ENCODE measurements at regions not wholly inside any gene's neighbourhood (a gene's known extent, or its start where the extent isn't known, plus 50 kb on each side); places are given as distances from the start of the nearest gene placed in this dataset.
"Not testable (repeated sequence)": the region's sequence is repeated elsewhere in the genome, so short reads cannot be mapped to it uniquely, and the experiment has no call there.

DNA sequence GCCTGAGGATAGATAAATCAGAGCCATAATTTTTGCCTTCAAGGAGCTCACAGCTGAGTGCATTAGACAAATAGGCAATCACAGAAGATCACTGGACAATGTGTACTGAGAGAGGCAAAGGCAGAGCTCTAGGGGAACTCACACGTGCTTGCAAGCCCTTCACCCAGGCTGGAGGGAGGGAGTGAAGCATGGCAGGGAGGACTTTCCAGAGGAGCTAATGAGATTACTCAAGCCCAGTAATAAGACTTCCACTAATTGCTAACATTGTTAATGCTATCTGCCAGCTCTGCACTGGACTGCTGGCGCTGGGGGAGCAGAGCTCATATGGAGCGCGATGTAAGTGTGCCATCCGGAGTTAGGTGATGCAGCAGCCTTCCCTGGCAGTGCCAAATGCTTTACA, 408.4 kb downstream of the NTRK2 start:
- no peaks in the 10 kb centered on the region for H3K4me1 ChIP-seq (ENCODE audit: control insufficient read depth, insufficient read depth, low read length)
- ChIA-PET CTCF (interaction anchor here (0.8 kb wide), 1 partner anchor 534 kb away, joined by 3 read pairs; no protein-coding TSS in a partner anchor), POLR2A (no interaction called here)
- no peak for TF ChIP-seq ZNF324 (tag by site-specific recombination; IDR thresholded peaks at IDR 0.05)
- no peak for TF ChIP-seq RBAK (tag by site-specific recombination; IDR thresholded peaks at IDR 0.05)
- TF ChIP-seq, protein P1, sequence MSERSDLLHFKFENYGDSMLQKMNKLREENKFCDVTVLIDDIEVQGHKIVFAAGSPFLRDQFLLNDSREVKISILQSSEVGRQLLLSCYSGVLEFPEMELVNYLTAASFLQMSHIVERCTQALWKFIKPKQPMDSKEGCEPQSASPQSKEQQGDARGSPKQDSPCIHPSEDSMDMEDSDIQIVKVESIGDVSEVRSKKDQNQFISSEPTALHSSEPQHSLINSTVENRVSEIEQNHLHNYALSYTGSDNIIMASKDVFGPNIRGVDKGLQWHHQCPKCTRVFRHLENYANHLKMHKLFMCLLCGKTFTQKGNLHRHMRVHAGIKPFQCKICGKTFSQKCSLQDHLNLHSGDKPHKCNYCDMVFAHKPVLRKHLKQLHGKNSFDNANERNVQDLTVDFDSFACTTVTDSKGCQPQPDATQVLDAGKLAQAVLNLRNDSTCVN (tag by site-specific recombination; optimal IDR thresholded peaks at IDR 0.05) = no peak
- TF ChIP-seq REPIN1 (tag by site-specific recombination; IDR thresholded peaks at IDR 0.05; ENCODE audit: low read depth) = no peak
- no peak for TF ChIP-seq ZNF239 (tag by site-specific recombination; IDR thresholded peaks at IDR 0.05)
- no peak for TF ChIP-seq KLF7 (tag by site-specific recombination; IDR thresholded peaks at IDR 0.05; ENCODE audit: borderline replicate concordance)
- TF ChIP-seq, protein P2, sequence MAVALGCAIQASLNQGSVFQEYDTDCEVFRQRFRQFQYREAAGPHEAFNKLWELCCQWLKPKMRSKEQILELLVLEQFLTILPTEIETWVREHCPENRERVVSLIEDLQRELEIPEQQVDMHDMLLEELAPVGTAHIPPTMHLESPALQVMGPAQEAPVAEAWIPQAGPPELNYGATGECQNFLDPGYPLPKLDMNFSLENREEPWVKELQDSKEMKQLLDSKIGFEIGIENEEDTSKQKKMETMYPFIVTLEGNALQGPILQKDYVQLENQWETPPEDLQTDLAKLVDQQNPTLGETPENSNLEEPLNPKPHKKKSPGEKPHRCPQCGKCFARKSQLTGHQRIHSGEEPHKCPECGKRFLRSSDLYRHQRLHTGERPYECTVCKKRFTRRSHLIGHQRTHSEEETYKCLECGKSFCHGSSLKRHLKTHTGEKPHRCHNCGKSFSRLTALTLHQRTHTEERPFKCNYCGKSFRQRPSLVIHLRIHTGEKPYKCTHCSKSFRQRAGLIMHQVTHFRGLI (tag by site-specific recombination; IDR thresholded peaks at IDR 0.05) = no peak
- TF ChIP-seq ZNF10 (tag by site-specific recombination; IDR thresholded peaks at IDR 0.05) = no peak
- no peak for TF ChIP-seq ZNF830 (tag by site-specific recombination; IDR thresholded peaks at IDR 0.05; ENCODE audit: low read depth)
- TF ChIP-seq ZNF394 (tag by site-specific recombination; IDR thresholded peaks at IDR 0.05; ENCODE audit: borderline replicate concordance) = no peak
- no peak for TF ChIP-seq ZFP69B (tag by site-specific recombination; IDR thresholded peaks at IDR 0.05)
- TF ChIP-seq IKZF3 (tag by site-specific recombination; IDR thresholded peaks at IDR 0.05) = no peak
- no peak for TF ChIP-seq GLI4 (tag by site-specific recombination; IDR thresholded peaks at IDR 0.05)
- TF ChIP-seq, protein P3, sequence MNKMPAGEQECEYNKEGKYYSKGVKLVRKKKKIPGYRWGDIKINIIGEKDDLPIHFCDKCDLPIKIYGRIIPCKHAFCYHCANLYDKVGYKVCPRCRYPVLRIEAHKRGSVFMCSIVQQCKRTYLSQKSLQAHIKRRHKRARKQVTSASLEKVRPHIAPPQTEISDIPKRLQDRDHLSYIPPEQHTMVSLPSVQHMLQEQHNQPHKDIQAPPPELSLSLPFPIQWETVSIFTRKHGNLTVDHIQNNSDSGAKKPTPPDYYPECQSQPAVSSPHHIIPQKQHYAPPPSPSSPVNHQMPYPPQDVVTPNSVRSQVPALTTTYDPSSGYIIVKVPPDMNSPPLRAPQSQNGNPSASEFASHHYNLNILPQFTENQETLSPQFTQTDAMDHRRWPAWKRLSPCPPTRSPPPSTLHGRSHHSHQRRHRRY (tag by site-specific recombination; IDR thresholded peaks at IDR 0.05) = no peak
- no peaks in the 10 kb centered on the region for H3K9me3 ChIP-seq (ENCODE audit: control insufficient read depth, insufficient read depth, low read depth, low read length)
- H3K27ac ChIP-seq (ENCODE audit: extremely low read depth, low read depth, low read length) = no peak overlapping the region
- H3K36me3 ChIP-seq (ENCODE audit: control insufficient read depth in 2 of 2, insufficient read depth in 1 of 2, low read length in 2 of 2) = no peaks in the 10 kb centered on the region
- no peak overlapping the region for H3K4me3 ChIP-seq (ENCODE audit: low read depth, low read length)

DNA sequence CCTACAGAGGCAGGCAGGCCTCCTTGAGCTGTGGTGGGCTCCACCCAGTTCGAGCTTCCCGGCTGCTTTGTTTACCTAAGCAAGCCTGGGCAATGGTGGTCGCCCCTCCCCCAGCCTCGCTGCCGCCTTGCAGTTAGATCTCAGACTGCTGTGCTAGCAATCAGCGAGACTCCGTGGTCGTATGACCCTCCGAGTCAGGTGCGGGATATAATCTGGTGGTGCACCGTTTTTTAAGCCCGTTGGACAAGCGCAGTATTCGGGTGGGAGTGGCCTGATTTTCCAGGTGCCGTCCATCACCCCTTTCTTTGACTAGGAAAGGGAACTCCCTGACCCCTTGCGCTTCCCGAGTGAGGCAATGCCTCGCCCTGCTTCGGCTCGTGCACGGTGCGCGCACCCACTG, 407.6 kb downstream of the NTRK2 start:
- CTCF ChIA-PET; H3K27ac ChIP-seq (ENCODE audit: extremely low read depth, low read depth, low read length); H3K9me3 ChIP-seq (ENCODE audit: control insufficient read depth, insufficient read depth, low read depth, low read length); H3K36me3 ChIP-seq (ENCODE audit: control insufficient read depth in 2 of 2, insufficient read depth in 1 of 2, low read length in 2 of 2); H3K4me1 ChIP-seq (ENCODE audit: control insufficient read depth, insufficient read depth, low read length); H3K4me3 ChIP-seq (ENCODE audit: low read depth, low read length); POLR2A ChIA-PET: not testable (repeated sequence)
